Erythroblast (primary cell): ENCODE measurements at regions not wholly inside any gene's neighbourhood (a gene's known extent, or its start where the extent isn't known, plus 50 kb on each side); places are given as distances from the start of the nearest gene placed in this dataset.

Experiments
- GATA1 ChIP-seq: IDR thresholded peaks from 2 replicates; pipeline ENCODE4 v1.6.1; 2011; ENCODE audit warnings: low read depth, mild to moderate bottlenecking, control low read depth, low read length, moderate library complexity
- POLR2A ChIP-seq: IDR thresholded peaks from 2 replicates; pipeline ENCODE4 v1.6.1; 2011; ENCODE audit warnings: mild to moderate bottlenecking, low read length

- no peak for TF ChIP-seq POLR2A
- TF ChIP-seq GATA1 = no peak
Observed at GRCh38 chr11:42837994-42838393, 473.8 kb upstream of the API5 start.
